ELR (cell line): ENCODE measurements at regions not wholly inside any gene's neighbourhood (a gene's known extent, or its start where the extent isn't known, plus 50 kb on each side); places are given as distances from the start of the nearest gene placed in this dataset.

Experiments
- DNase-seq: peaks from one replicate; pipeline ENCODE4 v3.0.0-alpha.2; 2015; ENCODE audit warnings: low read depth

DNA sequence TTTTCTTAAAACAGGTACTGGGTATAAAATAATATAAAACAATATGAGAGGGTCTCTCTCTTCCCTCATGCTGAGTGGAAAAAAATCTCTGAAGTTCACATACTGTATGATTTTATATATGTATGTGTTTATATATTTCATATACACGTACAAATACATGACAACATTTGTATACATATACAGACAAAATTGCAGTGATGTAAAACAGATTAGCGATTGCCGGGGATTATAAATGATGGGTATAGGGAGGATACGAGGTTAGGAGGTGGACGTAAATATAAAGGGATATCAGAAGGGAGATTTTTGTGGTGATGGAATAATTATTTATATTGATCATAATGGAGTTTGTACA lies 194.8 kb upstream of the PRSS16 start:
- DNase-seq = no peak

DNA sequence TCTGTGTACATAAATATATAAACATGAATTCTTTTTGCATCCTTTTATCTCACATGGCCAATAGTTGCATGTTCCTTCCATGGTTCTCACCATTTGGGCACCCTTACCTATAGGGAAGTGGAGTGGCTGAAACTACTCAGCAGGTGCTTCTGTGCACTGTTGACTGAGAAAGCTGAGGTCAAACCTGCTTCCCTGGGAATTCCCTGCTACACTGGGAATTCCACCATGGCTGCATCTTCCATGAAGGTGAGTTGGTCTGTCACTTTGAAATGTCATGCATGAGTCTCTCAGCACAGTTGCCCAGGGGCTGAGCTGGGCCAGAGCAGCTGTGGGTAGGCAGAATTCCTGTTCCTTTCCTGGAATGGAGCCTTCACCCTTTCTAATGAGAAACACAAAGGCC lies 193.8 kb upstream of the PRSS16 start:
- DNase-seq = no peak

DNA sequence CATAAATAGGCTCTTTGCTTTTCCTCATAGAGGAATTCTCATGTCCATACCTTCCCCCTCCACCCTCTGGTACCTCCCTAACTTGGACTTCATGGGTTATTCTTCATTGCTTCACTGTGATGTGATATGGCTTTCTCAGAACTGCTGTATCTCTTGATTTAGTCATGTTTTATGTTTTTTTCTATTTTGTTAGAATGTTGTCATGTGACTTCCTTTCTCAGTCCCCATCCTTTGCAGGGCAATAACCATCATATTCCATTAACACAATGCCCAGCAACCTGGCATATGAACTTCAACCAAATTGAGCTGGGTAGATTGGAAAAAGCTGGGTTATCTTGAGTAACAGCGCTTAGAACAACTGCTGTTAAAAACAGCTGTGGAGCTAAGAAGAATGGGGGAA lies 190.9 kb upstream of the PRSS16 start:
- no peak for DNase-seq

DNA sequence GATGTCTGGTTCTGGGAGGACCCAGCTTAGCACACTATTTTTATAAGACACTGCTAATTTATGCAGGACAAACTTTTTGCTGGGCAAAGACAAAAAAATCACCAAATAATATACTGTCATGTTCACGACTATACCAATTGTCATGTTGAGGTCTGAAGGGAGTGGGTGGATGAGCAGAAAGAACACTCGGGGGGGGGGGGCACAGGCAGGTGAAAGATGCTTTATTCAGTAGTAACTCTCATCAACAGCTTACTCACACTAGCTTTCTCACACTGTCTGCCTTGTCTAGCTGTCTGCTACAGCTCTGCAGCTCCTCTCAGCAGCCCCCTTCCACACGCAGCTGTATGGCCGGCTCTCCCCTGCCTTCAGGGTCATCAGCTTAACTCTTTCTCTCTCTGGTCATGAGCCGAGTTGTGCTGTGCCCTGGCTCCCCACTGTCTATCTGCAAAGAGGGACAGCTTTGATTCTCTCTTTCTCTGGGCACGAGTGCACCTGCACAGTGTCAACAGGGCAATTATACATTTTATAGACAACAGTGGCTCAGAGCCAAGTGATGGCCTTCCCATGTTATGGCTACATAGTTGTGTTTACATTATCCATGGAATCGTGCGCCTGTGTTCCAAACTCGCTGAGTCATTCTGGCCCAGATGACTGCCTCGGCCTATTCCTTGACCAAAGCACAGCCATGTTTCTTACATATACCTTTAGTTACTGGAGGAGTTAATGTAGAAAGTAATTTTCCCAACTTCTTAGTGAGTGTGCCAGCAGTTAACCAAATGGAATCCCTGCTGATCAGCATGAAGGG lies 187.7 kb upstream of the PRSS16 start:
- DNase-seq = peak; percentile 19

DNA sequence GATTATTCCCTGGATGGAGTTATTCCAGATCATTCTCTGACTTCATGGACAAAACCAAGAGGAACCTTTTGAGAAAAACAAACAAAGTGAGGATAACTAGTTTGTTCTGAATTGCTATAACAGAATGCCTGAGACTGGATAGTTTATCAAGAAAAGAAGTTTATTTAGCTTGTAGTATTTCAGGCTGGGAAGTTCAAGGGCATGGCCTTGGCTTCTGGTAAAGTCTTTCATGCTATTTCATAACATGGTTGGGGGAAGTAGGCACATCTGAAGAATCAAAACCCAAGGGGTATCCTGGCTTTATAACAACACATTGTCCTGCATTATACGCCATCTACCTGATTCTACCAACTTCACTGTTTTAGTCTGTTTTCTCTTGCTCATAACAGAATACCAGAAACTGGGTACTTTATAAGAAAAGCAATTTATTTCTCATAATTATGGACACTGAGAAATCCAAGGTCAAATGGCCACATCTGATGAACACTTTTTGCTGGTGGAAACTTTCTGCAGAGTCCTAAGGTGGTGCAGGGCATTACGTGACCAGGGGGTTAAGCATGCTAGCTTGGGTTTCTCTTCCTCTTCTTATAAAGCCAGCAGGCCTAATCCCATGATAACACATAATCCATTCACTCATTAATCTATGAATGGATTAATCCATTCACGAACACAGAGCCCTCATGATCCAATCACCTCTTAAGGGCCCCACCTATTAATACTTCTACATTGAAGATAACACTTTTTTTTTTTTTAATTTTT lies 186.1 kb upstream of the PRSS16 start:
- no peak for DNase-seq

DNA sequence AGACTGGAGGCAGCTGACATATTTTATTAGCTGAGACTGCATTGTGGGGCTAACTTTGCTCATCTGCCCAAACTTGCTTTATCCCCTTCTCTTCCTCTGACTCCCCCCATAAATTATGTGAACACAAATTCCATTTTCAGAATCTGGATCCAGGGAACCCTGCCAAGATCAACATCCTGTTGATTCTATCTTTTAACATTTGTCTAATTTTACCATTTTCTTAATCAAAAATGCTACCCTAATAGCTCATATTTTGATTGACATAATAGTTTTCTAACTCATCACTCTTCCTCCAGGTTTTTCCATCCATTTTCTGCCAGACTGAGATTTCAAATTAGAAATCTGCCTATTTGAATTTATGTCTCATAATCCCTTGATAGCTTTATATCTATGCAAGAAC lies 184.7 kb upstream of the PRSS16 start:
- no peak for DNase-seq

DNA sequence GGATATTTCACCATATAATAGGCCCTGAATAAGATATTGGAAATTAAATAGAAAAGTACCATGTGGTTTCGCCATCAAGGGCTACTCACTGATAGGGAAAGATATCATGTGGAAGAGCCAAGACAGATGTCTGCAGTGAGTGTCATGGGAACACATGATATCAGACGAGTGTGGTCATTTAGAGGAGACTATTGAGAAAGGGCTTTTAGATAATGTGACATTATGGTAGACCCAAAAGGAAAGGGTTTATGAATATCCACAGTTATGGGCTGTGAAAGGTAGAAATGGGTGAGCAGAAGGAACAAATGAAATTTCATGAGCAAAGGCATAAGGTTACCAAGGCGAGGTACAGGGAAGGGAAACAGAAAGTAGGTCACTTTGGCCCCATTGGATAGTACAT lies 182.3 kb upstream of the PRSS16 start:
- no peak for DNase-seq

DNA sequence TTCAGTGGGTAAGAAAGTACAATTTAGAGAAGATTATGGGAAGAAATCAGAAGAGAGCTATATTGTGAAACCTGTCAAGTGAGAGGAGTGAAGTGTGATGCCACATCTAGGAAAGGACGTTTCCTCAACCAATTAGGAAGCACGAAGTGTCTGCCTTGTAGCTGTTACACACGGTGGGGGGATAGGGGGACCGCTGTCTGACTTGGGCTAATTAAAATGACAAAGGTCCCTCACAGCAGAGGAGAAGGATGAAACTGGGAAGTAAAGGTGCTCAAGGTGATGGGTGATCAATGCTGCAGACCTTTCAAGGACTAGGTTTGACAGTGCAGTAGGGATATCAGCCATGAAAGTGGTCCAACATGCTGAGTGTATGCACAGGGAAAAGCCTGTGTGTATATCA lies 181.1 kb upstream of the PRSS16 start:
- no peak for DNase-seq

DNA sequence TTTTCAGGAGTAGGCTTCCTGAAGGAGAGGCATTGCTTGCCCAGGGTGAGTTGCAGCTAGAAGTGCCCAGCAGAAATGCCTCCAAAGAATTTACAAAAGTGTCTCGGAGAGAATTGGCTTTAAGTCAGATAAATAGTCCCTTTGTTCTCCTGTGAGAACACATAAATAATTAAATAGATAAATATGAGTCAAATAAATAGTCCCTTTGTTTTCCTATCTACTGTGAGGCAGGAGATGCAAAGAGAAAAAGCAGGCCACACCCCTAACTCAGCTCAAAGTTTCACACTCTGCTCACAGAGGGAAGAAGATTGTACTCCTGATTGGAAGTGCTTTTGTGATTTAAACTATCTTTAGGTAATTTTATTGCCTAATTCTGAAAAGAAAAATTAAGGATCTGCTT lies 180.7 kb upstream of the PRSS16 start:
- DNase-seq = no peak

DNA sequence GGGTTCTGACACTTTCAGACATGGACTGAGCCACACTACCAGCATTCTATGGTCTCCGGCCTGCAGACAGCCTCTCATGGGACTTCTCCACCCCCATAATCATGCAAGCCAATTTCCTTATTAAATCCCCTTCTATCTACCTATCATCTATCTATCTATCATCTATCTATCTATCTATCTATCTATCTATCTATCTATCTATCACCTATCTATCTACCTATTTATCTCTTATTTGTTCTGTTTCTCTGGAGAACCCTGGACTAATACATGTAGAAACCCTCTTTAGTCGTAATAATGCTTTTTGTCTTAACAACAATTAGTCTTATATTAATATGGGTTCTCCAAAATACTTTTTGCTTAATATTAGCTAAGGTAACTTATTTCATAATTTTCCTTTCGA lies 174.1 kb upstream of the PRSS16 start:
- no peak for DNase-seq

DNA sequence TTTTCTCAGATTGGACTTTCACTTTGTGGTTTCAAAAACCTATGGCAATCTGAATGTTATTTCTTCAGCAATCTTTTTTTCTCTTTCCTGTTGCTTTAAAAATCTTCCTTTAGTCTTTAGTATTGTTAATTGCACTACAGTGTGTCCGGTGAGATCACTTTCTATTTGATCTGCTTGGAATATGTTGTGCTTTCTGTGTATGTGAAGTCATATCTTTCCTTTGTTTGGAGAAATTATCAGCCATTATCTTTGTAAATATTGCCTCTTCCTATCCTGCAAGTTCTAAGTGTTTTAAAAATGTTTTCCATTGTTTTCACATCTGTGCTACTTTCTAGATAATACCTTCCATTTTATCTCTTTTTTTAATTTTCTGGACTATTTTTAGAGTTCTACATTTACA lies 171.4 kb upstream of the PRSS16 start:
- no peak for DNase-seq

DNA sequence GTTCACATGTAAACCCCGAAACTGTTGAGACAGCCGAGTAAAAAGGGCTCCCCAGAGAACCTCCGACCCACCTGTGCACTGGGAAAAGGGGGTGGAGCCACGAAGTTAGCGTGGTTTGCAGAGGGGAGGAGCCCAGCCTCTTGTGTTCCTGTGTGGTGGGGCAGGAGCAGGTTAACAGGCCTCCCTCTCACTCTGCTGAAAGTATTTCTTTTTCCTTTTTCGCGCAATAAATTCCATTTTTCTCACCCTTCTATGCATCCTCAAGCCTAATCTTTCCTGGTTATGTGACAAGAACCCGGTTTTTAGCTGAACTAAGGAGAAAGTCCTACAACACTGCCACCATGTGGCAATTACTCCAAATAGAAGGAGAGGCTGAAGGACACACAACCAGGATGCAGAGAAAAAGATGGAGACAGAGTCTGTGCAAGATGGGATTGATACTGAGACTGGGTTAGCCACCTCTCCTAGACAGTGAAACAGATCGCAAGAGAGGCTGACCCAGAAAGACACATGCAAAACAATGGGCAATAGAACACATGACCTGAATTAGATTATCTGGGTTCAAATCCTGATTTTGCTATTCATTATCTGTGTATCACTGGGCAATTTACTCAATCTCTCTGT lies 168.7 kb upstream of the PRSS16 start:
- peak; percentile 73 for DNase-seq

DNA sequence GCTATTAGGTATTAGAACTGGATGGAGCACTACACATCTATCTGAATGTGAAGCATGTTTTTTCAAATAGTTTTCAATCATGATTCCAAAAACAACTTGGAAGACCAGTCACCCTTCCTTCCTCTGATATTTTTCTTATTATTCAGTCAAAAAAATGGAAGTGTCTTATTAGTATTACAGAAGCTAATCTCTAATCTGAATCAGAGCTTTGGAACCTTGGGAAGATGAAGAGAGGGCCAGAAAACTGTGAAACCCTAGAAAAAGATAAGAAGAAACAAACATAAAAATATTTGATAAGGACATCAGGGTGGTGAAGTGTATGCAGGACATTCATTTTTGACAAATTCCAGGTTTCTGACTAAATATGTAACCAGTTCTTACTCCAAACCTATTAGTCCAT lies 166.3 kb upstream of the PRSS16 start:
- DNase-seq = no peak

DNA sequence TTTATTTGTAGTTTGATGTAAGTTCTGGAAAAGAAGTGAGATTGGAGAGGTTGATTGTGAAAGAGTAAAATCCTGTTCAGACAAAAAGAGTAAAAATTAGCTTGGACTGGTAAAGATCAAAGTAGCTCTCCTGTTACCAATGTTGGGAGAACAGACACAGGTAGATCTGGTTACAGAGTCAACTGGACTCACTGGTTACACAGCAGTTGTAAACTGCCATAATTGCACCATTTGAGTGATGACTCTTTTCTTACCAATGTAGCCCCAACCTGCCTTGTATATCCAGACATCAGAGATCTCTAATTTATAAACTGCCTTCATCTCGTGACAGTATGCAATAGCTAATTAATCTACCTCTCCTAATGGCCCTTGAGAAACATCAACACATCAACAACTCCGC lies 165.6 kb upstream of the PRSS16 start:
- DNase-seq = no peak

DNA sequence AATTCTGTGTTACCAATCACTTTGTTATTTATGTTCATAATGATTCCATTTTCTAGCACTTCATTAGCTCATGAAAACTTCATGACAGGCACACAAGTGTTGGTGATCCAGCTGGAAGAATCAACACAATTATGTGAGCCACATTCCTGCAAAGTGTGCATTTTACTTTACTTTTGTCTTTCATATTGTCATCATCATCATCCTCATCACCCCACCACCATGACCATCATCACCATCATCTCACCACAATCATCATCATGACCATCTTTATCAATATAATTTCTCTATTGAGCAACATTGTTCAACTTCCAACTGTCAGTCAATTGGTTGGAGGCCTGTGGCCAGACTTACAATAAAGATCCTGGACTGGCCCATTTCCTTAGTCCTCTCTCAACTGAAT lies 159.4 kb upstream of the PRSS16 start:
- no peak for DNase-seq

DNA sequence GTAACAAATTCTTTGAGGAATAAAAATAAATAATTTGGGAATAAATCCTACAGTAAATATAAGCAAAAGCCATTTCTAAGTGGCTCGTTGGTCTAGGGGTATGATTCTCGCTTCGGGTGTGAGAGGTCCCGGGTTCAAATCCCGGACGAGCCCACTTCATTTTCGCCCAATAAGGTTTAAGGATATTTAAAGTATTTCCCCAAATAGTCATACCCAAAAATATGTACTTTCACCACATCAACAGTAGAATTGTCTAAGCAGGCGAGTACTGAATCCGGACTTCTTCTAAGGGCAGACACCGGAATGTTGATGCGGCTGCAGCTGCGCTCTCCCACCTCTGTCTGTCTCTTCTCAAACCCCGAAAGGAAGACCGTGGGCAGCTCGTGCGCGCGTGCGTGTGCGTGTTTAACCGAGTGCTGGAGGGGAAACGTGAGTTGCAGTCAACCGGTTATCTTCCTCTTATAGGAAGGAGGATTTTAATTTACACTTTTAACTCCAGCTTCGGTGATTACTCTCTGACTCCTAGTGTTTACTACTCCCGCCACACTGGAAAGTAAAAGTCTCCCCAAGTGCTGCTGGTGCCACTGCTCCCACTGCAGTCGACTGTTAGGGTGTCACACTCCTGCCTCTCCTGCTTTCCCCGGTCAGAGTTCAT lies 155.7 kb upstream of the PRSS16 start:
- peak; percentile 95 for DNase-seq

DNA sequence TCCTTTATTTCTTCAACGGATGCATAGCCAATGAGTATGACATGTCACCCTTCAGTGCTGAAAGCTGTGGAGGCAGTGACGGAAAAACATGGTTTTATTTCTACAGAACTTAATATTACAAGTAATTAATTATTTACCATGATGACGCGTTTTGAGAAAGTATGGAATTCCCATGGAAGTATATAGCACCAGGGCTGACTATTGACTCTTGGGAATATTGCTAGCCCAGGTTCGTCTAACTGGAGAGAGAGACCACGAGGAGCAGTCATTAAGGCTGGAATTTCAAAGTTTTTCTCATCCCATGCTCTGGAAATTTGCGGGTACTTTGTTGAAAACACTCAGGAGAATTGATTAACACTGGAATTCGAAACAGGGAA lies 155.2 kb upstream of the PRSS16 start:
- no peak for DNase-seq

DNA sequence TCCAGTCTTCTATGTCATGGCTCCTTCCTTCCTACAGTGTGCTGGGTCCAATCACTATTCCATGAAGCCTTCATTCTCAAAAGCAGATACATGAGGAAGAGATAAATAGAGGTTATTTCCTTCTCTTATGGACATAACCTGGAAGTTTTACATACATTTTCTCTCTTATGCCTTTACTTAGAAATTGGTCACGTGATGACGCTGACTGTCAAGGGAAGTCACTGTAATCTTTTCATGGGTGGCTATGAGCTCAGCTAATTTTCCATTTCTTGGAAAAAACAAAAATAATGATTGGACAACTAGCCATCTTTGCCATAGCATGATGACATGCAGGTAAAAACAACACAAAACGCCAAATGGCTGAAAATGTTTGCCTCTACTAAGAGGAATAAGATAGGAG lies 151.6 kb upstream of the PRSS16 start:
- DNase-seq = no peak

DNA sequence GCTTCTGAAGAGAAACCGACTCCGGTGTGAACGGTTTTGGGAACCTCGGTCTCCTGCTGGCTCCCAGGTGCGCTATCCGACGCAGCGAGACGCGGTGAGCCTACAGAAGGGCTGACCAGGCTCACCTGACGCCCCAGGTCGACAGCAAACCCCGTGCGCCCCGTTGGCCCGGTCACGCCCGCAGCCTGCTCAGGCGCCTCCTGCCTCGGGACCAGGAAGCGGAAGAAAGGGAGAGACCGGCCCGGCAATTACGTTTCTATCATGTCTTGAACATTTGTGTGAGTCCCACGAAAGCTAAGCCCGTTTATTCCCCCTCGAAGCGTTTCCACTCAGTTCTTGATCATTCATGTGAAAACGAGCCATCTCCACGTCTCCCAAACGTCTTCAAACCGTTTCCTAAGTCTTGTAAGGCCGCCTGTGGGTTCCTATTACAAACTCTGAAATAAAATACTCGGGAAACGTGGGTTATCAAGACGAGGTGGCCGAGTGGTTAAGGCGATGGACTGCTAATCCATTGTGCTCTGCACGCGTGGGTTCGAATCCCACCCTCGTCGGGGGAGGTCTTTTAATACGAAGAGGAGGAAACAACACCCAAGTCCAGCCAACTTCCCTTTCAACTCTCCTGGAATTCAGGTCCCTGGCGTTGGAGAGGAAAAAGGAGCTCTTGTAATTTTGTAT lies 150.5 kb upstream of the PRSS16 start:
- peak; percentile 86 for DNase-seq

DNA sequence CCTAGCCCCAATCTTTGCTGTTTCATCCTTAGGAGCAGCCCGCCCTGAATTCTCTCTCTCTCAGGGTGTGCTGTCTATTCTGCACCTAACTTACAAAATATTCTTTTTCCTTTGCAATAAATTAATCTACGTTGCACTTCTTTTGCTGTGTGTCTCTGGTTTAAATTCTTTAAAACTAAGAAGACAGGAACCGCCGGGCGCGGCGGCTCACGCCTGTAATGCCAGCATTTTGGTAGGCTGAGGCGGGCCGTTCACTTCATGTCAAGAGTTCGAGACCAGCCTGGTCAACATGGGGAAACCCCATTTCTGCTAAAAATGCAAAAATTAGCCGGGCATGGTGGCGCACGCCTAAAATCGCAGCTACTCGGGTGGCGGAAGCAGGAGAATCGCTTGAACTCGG lies 148.5 kb upstream of the PRSS16 start:
- no peak for DNase-seq

DNA sequence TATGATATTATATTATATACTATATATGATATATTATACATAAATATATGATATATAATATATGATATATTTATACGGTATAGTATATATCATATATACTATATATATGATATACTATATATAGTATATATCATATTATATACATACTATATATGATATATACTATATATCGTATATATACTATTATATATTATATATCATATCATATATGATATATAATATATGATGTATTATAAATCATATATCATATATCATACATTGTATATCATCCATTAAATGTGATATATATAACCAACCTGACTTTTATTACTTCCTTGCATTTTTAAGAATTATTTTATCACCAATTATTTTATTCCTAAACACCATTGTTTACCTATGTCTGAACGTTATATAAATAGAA lies 146.6 kb upstream of the PRSS16 start:
- DNase-seq = no peak

DNA sequence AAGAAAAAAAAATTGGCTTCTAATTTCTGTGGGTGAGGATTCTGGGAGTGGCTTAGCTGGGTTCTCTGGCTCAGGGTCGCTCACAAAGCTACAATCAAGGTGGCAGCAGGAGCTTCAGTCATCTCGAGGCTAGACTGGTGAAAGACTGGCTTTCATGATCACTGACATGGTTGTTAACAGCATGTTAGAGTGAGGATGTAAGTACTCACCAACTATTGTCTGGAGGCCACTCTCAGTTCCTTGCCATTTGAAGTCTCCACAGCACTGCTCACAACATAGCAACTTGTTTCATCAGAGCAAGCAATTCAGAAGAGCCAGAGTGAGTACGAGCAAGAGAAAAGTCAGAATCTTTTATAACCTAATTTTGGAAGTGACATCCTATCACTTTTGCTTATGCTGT lies 145.7 kb upstream of the PRSS16 start:
- DNase-seq = no peak
